CD4-positive, alpha-beta T cell treated with Interferon alpha-2 for 1 hour (primary cell): ENCODE measurements at regions not wholly inside any gene's neighbourhood (a gene's known extent, or its start where the extent isn't known, plus 50 kb on each side); places are given as distances from the start of the nearest gene placed in this dataset.
"Not testable (repeated sequence)": the region's sequence is repeated elsewhere in the genome, so short reads cannot be mapped to it uniquely, and the experiment has no call there.

Source experiments
- DNase-seq, 2 donors: peaks; one replicate each; pipeline ENCODE4 v3.0.0-alpha.2; 2020 to 2022

DNA sequence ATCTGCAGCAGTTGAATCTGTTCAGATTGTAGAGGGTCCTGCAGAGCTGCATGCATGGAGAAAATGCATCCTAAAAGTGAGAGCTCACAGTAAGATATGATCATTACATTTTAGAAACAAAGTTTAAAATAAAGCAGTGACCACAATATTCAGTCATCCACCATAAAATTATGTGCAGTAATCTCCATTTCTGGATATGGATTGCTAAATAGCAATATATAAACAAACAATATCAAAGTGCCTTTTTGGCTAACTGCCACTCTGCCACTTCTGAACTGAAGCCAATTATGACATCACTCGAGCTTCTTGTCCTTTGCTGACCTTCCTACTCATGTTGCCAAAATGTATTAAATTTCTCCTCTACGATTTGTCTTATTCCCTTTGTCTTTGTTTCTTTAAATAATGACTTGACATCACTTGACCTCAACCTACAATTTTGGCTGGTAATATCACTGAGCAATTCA lies 262.0 kb upstream of the CXADR start:
- DNase-seq: no peak

DNA sequence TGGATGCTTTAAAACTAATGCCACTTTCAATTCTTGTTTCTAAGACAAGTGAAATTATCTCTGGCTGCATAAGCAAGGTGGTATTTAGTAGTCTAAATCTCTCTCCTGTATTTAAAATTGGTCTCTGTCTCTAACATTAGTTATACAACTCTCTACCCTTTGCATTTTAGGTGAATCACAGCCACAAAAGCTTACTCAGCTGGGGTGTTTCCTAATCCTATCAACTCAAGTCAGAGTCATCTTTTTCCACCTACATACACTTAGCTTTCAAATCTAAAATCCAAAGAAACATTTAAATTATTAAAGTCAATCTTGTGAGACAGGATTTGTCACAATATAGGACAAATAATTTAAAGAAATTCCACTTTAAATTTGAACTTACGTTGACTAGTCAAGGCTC lies 255.1 kb upstream of the CXADR start:
- DNase-seq: no peak

DNA sequence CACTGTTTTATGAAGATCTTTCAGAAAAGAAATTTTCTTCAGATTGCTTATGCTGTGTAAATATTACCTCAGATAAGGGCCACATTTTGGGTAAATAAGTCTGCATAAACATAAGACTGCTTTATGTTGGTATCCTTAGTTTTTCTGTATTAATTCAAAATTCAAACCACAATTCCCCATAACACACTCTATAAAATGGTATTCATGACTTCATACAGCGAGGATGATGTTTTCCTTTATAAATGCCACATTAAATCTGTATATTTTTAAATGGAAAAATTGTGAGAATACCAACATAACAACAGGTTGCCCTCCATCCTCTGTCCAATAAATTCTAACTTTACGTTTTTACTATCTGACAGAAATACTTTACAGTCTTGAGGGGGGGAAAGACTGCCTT lies 248.7 kb upstream of the CXADR start:
- DNase-seq: no peak

- no peak for DNase-seq
Measured at GRCh38 chr21:17269760-17270159, 243.1 kb upstream of the CXADR start.

- no peak for DNase-seq
Measured at GRCh38 chr21:17270229-17270628, 242.6 kb upstream of the CXADR start.

DNA sequence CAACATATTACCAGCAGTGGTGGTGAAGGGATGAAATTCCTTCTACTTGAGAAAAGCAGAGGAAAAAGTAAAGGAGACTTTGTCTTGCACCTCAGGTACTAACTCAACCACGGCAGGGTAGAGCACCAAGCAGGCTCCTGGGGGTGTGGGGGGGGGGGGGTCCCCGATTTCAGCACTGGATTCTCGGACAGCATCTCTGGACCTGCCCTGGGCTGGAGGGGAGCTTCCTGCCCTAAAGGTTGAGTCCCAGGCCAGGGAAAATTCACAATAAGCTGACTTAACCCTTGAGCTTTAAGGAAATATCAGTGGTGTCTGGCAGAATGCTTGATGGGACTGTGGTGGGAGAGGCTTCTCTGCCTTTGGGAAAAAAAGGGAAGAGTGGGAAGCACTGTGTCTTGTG lies 233.2 kb upstream of the CXADR start:
- DNase-seq: no peak

GRCh38 chr21:17293016-17293562 lies 219.8 kb upstream of the CXADR start:
- not testable (repeated sequence) for DNase-seq

DNA sequence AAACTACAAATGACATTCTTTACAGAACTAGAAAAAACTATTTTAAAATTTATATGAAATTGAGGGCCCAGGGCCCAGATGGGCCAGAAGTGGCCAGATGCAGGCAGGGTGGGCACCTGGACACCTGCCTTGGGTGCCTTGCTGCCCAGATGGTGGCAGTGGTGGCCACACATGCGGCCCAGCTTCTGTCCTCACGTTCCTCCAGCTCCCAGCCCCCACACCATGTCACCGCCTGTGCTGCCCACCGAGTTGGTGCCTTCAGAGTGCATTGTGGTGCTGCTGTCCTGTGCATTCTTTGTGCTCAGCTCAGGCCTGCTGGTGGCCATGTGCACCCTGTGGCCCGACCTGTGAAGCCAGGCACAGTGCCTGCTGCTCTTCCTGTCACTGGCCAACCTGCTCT lies 216.8 kb upstream of the CXADR start:
- DNase-seq: no peak

GRCh38 chr21:17299576-17299975 lies 213.3 kb upstream of the CXADR start:
- DNase-seq: not testable (repeated sequence)

- DNase-seq: not testable (repeated sequence)
Measured at GRCh38 chr21:17327715-17328114, 185.1 kb upstream of the CXADR start.

- DNase-seq: no peak
Measured at GRCh38 chr21:17334484-17334883, 178.4 kb upstream of the CXADR start.

DNA sequence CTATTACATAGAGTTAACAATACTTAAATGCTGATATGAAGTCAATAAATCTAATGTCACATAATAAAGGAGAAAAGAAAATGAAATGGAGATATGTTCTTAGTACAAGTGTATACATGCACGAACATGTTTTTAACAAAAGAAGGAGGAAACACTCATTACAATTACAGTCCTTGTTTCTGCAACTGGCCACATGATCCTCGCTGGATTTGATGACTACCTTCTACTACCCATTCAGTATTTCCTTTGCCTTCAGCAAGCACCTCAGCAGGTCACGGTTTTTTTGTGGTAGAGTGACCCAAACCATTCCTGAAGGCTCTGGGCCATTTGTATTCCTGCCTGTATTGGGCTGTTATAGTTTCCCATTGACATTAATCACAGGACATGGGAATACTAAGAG lies 172.8 kb upstream of the CXADR start:
- no peak for DNase-seq

GRCh38 chr21:17343055-17343454 lies 169.8 kb upstream of the CXADR start:
- DNase-seq: no peak

- no peak for DNase-seq
Measured at GRCh38 chr21:17348357-17348756, 164.5 kb upstream of the CXADR start.

DNA sequence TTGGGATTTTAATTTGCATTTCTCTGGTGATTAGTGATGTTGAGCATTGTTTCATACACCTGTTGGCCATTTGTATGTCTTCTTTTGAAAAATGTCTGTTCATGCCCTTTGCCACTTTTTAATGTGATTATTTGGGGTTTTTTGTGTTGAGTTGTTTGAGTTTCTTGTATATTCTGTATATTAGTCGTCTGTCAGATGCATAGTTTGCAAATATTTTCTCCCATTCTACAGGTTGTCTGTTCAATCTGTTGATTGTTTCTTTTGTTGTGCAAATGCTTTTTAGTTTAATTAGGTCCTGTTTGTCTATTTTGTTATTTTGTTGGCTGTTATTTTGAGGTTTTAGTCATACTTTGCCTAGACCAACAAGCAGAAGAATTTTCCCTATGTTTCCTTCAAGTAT lies 164.0 kb upstream of the CXADR start:
- DNase-seq: no peak

GRCh38 chr21:17351766-17352165 lies 161.1 kb upstream of the CXADR start:
- DNase-seq: no peak

- DNase-seq: no peak
Measured at GRCh38 chr21:17352996-17353655, 159.7 kb upstream of the CXADR start.

DNA sequence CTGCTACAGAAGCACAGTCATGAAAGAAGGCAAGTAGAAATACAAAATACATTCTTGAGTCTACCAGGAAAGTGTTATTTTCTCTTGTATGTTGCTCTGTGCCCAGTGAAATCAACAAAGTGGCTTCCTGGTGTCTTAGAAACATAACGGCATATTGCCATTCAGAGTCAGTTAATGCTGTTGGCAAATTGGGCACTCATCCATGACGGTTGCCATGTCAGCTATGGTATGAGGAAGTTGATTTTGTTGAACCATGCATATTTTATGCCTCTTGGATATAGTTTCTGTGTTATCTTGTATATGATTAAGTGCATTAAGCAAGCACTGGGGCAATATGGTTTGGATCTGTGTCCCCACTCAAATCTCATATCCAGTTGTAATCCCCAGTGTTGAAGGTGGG lies 153.1 kb upstream of the CXADR start:
- no peak for DNase-seq

GRCh38 chr21:17368748-17369363 lies 144.0 kb upstream of the CXADR start:
- DNase-seq: no peak

GRCh38 chr21:17370263-17370662 lies 142.6 kb upstream of the CXADR start:
- DNase-seq: no peak

DNA sequence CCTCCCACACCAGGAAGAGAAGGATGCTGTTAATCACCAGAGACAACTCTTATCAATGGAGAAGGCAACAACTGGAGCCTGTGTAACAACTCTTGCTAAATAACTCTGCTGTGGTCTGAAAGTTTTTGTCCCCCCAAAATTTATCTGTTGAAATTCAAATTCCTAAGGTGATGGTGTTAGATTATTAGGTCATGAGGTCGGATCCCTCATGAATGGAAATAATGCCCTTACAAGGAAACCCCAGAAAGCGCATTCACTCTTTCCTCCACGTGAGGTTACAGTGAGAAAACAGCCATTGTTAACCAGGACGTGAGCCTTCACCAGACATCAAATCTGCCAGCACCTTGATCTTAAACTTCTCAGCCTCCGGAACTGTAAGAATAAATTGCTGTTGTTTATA lies 141.9 kb upstream of the CXADR start:
- no peak for DNase-seq

GRCh38 chr21:17371450-17371849 lies 141.4 kb upstream of the CXADR start:
- no peak for DNase-seq

DNA sequence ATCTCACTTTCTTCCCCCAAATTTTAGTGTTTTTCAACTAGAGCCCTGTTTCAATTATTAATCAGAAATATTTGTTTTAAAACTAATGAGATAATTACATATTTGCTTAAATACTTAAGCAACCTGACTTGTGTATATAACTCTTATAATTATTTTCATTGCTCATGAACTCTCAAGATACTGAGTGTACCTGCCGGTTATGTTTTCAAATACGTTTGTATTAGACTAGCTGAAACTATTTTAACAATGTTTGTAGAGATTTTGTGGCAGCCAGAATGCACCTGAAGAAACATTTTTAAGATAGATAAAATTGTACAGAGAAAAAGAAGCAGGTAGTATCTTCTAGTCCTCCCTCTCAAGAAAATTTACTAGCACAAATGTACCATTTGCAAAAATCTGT lies 140.6 kb upstream of the CXADR start:
- DNase-seq: no peak

GRCh38 chr21:17386498-17386897 lies 126.3 kb upstream of the CXADR start:
- no peak for DNase-seq
